AG09309 (cell line): ENCODE measurements at regions not wholly inside any gene's neighbourhood (a gene's known extent, or its start where the extent isn't known, plus 50 kb on each side); places are given as distances from the start of the nearest gene placed in this dataset.

Source experiments
- DNase-seq: peaks from one replicate; pipeline ENCODE4 v3.0.0-alpha.2; 2010; ENCODE audit warnings: low read depth
- H3K4me3 ChIP-seq: 2 replicates; pipeline ENCODE4 v1.5.1; 2011; ENCODE audit warnings: mild to moderate bottlenecking, low read depth, low read length, moderate library complexity; ENCODE audit not compliant: control insufficient read depth
- TF ChIP-seq, protein P1 (sequence below): IDR thresholded peaks from 2 replicates; pipeline ENCODE4 v1.5.1; 2011; ENCODE audit warnings: mild to moderate bottlenecking, low read depth, low read length, inconsistent platforms; ENCODE audit not compliant: insufficient read depth, control insufficient read depth; ENCODE audit errors: missing control alignments

DNA sequence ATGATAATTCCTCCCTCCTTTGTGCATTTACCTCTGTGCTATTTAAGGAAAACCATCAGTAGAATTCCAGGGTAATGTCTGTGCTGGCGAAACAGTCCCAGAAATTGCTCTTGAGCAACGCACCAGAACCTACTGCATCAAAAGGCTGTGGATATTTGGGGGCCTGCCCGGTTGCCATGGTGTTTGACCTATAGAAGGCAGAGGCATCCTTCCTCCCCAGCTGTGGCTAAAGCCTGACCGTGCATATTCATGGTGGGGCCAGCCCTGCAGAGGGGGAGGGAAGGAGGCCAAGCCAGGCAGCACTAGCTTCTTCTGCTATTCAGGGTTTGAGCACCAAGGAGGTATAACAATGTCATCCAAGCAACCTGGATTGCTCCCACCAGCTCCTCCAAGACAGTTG, 215.0 kb upstream of the E2F8 start:
- no peak for DNase-seq
- TF ChIP-seq, protein P1, sequence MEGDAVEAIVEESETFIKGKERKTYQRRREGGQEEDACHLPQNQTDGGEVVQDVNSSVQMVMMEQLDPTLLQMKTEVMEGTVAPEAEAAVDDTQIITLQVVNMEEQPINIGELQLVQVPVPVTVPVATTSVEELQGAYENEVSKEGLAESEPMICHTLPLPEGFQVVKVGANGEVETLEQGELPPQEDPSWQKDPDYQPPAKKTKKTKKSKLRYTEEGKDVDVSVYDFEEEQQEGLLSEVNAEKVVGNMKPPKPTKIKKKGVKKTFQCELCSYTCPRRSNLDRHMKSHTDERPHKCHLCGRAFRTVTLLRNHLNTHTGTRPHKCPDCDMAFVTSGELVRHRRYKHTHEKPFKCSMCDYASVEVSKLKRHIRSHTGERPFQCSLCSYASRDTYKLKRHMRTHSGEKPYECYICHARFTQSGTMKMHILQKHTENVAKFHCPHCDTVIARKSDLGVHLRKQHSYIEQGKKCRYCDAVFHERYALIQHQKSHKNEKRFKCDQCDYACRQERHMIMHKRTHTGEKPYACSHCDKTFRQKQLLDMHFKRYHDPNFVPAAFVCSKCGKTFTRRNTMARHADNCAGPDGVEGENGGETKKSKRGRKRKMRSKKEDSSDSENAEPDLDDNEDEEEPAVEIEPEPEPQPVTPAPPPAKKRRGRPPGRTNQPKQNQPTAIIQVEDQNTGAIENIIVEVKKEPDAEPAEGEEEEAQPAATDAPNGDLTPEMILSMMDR: no peak
- H3K4me3 ChIP-seq: no peak overlapping the region

DNA sequence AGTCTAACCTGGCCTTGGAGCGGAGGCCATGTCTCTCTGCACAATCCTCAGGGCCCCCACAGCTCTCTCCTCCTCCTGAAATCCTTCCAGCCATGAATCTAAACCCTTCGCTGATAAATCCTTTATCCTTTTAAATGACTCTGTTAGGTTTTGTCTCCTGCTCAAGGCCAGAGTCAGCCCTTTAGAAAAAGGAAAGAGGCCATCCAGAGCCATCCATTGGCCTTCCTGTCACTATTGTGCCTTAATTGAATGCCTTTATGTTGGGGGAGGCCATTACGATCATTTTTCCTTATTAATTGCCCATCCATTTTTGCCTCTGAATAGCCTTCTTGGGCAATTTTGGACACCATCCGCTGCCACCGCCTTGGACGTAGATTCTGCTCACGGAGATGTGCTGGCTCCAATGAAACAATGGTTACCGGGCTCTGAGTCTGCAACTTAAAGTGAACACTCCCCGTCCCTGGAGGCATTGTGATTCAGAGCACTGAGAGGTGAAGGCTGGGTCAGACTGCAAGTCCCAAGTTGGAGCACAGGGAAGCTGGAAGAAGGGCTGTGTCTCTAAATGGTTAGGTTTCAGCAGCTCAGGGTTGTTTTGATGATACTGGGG, 213.0 kb upstream of the E2F8 start:
- TF ChIP-seq, protein P1: no peak
- H3K4me3 ChIP-seq: no peak overlapping the region
- no peak for DNase-seq

DNA sequence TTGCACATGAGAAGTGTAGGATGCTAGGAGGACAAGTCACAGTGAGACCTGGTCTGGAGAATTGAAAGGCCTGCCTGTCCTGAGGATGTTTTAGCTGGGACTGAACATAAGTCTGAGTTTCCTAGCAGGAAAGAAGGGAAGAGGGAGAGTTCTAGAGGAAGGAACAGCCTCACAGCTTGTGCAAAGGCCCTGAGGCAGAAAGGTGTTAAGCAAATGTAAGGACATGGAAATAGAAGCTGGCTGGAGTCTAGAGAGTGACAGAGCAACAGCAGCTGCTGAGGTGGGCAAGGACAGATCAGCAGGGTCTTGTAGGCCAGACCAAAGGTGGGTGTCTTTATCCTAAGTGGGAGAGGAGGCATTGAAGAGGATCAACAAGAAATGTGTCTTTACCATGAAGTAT, 210.9 kb upstream of the E2F8 start:
- no peak for DNase-seq
- TF ChIP-seq, protein P1: no peak
- H3K4me3 ChIP-seq: no peak overlapping the region

DNA sequence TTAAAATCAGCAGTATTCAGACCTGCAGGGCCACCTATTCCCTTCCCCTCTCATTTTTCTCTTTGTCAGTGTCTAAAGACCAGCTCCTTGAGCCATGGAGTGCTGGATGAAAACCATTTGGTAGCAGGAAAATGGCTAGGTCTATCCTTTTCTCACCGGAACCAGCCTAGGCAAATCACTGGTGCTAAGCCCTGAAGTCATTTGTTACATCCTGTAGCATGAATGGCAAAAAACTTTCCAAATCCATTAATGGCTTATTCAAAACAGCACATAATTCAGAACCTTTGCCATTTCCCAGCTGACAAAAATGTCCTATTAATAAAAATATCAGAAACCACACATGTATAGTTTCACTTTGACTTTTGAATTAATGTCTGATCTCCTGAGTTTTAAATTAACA, 209.5 kb upstream of the E2F8 start:
- TF ChIP-seq, protein P1: no peak
- H3K4me3 ChIP-seq: no peak overlapping the region
- DNase-seq: no peak

DNA sequence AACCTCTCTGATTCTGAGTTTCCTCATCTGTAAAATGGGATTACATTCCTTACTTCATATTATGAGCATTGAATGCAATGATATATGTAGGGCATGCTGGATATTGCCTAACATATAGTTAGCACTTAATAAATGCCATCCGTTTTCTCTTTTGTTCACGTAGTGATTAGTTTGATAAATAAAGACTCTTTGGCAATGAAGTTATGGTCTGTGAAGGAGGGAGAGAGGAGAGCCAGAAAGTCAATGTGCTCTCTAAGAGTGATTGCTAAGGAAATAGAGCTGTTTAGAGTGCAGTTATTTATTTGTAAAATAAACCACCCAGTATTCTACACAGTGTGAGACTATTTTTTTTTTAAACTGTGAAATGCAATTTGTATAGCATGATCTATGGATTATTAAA, 207.9 kb upstream of the E2F8 start:
- TF ChIP-seq, protein P1: no peak
- no peak for DNase-seq
- no peak overlapping the region for H3K4me3 ChIP-seq

DNA sequence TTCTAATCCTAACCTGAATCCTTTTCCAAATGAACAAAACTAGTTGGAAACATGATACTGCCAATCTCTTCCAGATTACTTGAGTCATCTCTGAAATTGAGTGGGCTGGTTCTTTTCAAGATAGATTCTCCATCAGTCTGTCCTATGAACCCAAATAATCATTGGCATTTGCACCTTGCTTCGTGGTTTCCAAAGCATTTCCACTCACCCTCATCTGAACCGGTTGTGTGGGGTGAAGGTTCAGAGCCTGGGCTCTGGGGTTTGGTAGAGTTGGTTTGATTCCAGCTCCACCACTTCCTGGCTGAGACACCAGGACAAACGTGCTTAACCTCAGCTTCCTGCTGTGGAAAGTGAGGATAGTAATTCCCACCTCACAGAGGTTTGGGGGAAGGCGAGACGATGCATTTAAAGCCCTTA, 206.4 kb upstream of the E2F8 start:
- H3K4me3 ChIP-seq: no peak overlapping the region
- no peak for DNase-seq
- TF ChIP-seq, protein P1: no peak

DNA sequence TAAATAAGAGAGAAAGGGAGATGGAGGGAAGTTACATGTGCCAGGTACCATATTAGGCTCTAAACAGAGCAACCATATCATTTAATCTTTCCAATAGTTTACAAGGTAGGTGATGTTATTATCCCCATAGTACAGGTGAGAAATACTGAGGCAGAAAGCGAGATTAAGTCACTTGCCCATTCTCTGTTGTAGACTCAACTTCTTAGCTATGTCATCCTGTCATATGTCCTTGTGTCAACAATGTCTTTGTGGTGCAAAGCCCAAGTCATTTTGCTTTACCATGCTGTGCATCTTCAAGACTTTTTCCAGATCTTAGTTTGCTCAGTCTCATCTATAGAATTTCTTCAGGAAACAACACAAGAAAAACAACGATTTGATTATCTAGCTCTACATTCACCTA, 205.0 kb upstream of the E2F8 start:
- TF ChIP-seq, protein P1: no peak
- no peak for DNase-seq
- no peak overlapping the region for H3K4me3 ChIP-seq
